ENCODE measurements at regions not wholly inside any gene's neighbourhood (a gene's known extent, or its start where the extent isn't known, plus 50 kb on each side); places are given as distances from the start of the nearest gene placed in this dataset.

- H3K27ac ChIP-seq (ENCODE audit: low read depth, low read length, poor library complexity, severe bottlenecking), result no peak overlapping the region
- TF ChIP-seq EZH2 (IDR thresholded peaks at IDR 0.05; ENCODE audit: borderline replicate concordance, low read depth, low read length, poor library complexity, severe bottlenecking), result no peak
- TF ChIP-seq CTCF (conservative IDR thresholded peaks at IDR 0.05; ENCODE audit: low read depth, low read length), result no peak
- intact Hi-C loops (cut with micrococcal nuclease; ENCODE audit: unreplicated experiment), result no loop called here
- H3K36me3 ChIP-seq (ENCODE audit: insufficient read depth, low read length, poor library complexity, severe bottlenecking), result no peaks in the 10 kb centered on the region
- H3K27me3 ChIP-seq (replicated peaks; ENCODE audit: insufficient read depth, low read depth, low read length, poor library complexity), result no peaks in the 10 kb centered on the region
- ChIA-PET POLR2A (ENCODE audit: low non-redundant PET) (no interaction called here), CTCF (interaction anchor here (0.7 kb wide), 1 partner anchor 11 kb away, joined by 3 read pairs; no protein-coding TSS in a partner anchor)
- H3K4me3 ChIP-seq (ENCODE audit: low read depth, low read length, poor library complexity, severe bottlenecking), result no peak overlapping the region
- DNase-seq (ENCODE audit: low spot score), result no peak
- no TSS peak for BruUV-seq (replicated peaks)
- peaks cover 2% of the 10 kb centered on the region for H3K4me1 ChIP-seq (ENCODE audit: insufficient read depth, low read length, poor library complexity, severe bottlenecking)
- no peaks in the 10 kb centered on the region for H3K9me3 ChIP-seq (ENCODE audit: low read depth, low read length, poor library complexity, severe bottlenecking)
Observed at GRCh38 chr9:35548571-35548970, 56.5 kb upstream of the TESK1 start.

GRCh38 chr9:35549441-35549840 is 55.6 kb upstream of the TESK1 start:
- Histone ChIP-seq H3K9me3 (ENCODE audit: low read depth, low read length, poor library complexity, severe bottlenecking) (no peaks in the 10 kb centered on the region), H3K36me3 (ENCODE audit: insufficient read depth, low read length, poor library complexity, severe bottlenecking) (no peaks in the 10 kb centered on the region), H3K27ac (ENCODE audit: low read depth, low read length, poor library complexity, severe bottlenecking) (no peak overlapping the region), H3K4me3 (ENCODE audit: low read depth, low read length, poor library complexity, severe bottlenecking) (no peak overlapping the region), H3K27me3 (replicated peaks; ENCODE audit: insufficient read depth, low read depth, low read length, poor library complexity) (no peaks in the 10 kb centered on the region), H3K4me1 (ENCODE audit: insufficient read depth, low read length, poor library complexity, severe bottlenecking) (peaks cover 3% of the 10 kb centered on the region)
- no peak for DNase-seq (ENCODE audit: low spot score)
- no TSS peak for BruUV-seq (replicated peaks)
- ChIA-PET CTCF (no interaction called here), POLR2A (ENCODE audit: low non-redundant PET) (no interaction called here)
- intact Hi-C loops (cut with micrococcal nuclease; ENCODE audit: unreplicated experiment), result no loop called here
- no peak for TF ChIP-seq CTCF (conservative IDR thresholded peaks at IDR 0.05; ENCODE audit: low read depth, low read length)
- TF ChIP-seq EZH2 (IDR thresholded peaks at IDR 0.05; ENCODE audit: borderline replicate concordance, low read depth, low read length, poor library complexity, severe bottlenecking), result no peak

- CTCF ChIA-PET, result interaction anchor here (0.6 kb wide), 1 partner anchor 41 kb away, joined by 3 read pairs; no protein-coding TSS in a partner anchor
- Histone ChIP-seq H3K9me3 (ENCODE audit: low read depth, low read length, poor library complexity, severe bottlenecking) (no peaks in the 10 kb centered on the region), H3K27me3 (replicated peaks; ENCODE audit: insufficient read depth, low read depth, low read length, poor library complexity) (no peaks in the 10 kb centered on the region), H3K4me3 (ENCODE audit: low read depth, low read length, poor library complexity, severe bottlenecking) (no peak overlapping the region), H3K4me1 (ENCODE audit: insufficient read depth, low read length, poor library complexity, severe bottlenecking) (peaks cover 3% of the 10 kb centered on the region), H3K36me3 (ENCODE audit: insufficient read depth, low read length, poor library complexity, severe bottlenecking) (no peaks in the 10 kb centered on the region), H3K27ac (ENCODE audit: low read depth, low read length, poor library complexity, severe bottlenecking) (no peak overlapping the region)
- no TSS peak for BruUV-seq (replicated peaks)
- intact Hi-C loops (cut with micrococcal nuclease; ENCODE audit: unreplicated experiment), result no loop called here
- TF ChIP-seq EZH2 (IDR thresholded peaks at IDR 0.05; ENCODE audit: borderline replicate concordance, low read depth, low read length, poor library complexity, severe bottlenecking), result no peak
- TF ChIP-seq CTCF (conservative IDR thresholded peaks at IDR 0.05; ENCODE audit: low read depth, low read length), result no peak
- POLR2A ChIA-PET (ENCODE audit: low non-redundant PET), result no interaction called here
- DNase-seq (ENCODE audit: low spot score), result no peak
Observed at GRCh38 chr9:35552376-35552775, 52.7 kb upstream of the TESK1 start.

Measured in A673 (cell line).